Loucy (cell line): ENCODE measurements at regions not wholly inside any gene's neighbourhood (a gene's known extent, or its start where the extent isn't known, plus 50 kb on each side); places are given as distances from the start of the nearest gene placed in this dataset.

Experiments used
- H2AFZ ChIP-seq: fragments of 200-600 bp; sonication (generic); 2 replicates; pipeline ENCODE4 v1.6.0; 2016; ENCODE audit warnings: antibody characterized with exemption, mild to moderate bottlenecking, low read length, moderate library complexity
- H3F3A ChIP-seq: fragments of 200-600 bp; 2 replicates; pipeline ENCODE4 v1.6.0; 2016; ENCODE audit warnings: antibody characterized with exemption, low read depth, mild to moderate bottlenecking
- H3K27me3 ChIP-seq: fragments of 200-600 bp; sonication (generic); 2 replicates; pipeline ENCODE4 v1.6.1; 2014; ENCODE audit warnings: low read length, mild to moderate bottlenecking; ENCODE audit not compliant: insufficient read depth, poor library complexity, severe bottlenecking
- H3K36me3 ChIP-seq: fragments of 200-600 bp; sonication (generic); 2 replicates; pipeline ENCODE4 v1.6.1; 2016; ENCODE audit warnings: low read length; ENCODE audit not compliant: insufficient read depth
- H3K4me1 ChIP-seq: fragments of 200-600 bp; sonication (generic); 2 replicates; pipeline ENCODE4 v1.5.1; 2014; ENCODE audit warnings: low read length, mild to moderate bottlenecking; ENCODE audit not compliant: insufficient read depth, poor library complexity, severe bottlenecking
- H3K4me2 ChIP-seq: fragments of 200-600 bp; sonication (generic); 2 replicates; pipeline ENCODE4 v1.6.0; 2014; ENCODE audit warnings: antibody characterized with exemption, low read length, low read depth, mild to moderate bottlenecking; ENCODE audit not compliant: poor library complexity, severe bottlenecking
- H3K4me3 ChIP-seq: fragments of 200-600 bp; sonication (generic); 2 replicates; pipeline ENCODE4 v1.5.1; 2014; ENCODE audit warnings: low read length, mild to moderate bottlenecking, mixed read lengths; ENCODE audit not compliant: poor library complexity, severe bottlenecking
- H3K79me2 ChIP-seq: fragments of 200-600 bp; sonication (generic); 2 replicates; pipeline ENCODE4 v1.6.1; 2014; ENCODE audit warnings: low read length; ENCODE audit not compliant: insufficient read depth
- H3K9ac ChIP-seq: fragments of 200-600 bp; sonication (generic); 2 replicates; pipeline ENCODE4 v1.6.0; 2014; ENCODE audit warnings: mild to moderate bottlenecking, low read depth, low read length, moderate library complexity; ENCODE audit not compliant: poor library complexity, severe bottlenecking
- H3K9me2 ChIP-seq: fragments of 200-600 bp; sonication (generic); replicated peaks from 2 replicates; pipeline ENCODE4 v1.6.1; 2016; ENCODE audit warnings: low read depth, low read length, mixed read lengths
- H3K9me3 ChIP-seq: fragments of 200-600 bp; sonication (generic); 2 replicates; pipeline ENCODE4 v1.6.1; 2014; ENCODE audit warnings: mild to moderate bottlenecking, antibody characterized with exemption, low read length, low read depth; ENCODE audit not compliant: insufficient read depth
- H4K20me1 ChIP-seq: fragments of 200-600 bp; sonication (generic); 2 replicates; pipeline ENCODE4 v1.6.0; 2014; ENCODE audit warnings: antibody characterized with exemption, low read length, mild to moderate bottlenecking; ENCODE audit not compliant: insufficient read depth, poor library complexity, severe bottlenecking
- CTCF ChIP-seq: fragments of 200-600 bp; sonication (generic); conservative IDR thresholded peaks from 2 replicates; pipeline ENCODE4 v1.5.1; 2014; ENCODE audit warnings: mild to moderate bottlenecking, antibody characterized with exemption, low read length
- EZH2phosphoT487 ChIP-seq: fragments of 200-600 bp; IDR thresholded peaks from 2 replicates; pipeline ENCODE4 v1.6.1; 2018; ENCODE audit warnings: antibody characterized with exemption, mild to moderate bottlenecking, moderate library complexity, borderline replicate concordance

GRCh38 chr18:43642727-43643330 lies 365.5 kb upstream of the SYT4 start:
- Histone ChIP-seq H4K20me1 (no peaks in the 10 kb centered on the region), H3F3A (no peaks in the 10 kb centered on the region), H3K9me2 (no peaks in the 10 kb centered on the region), H3K9me3 (no peaks in the 10 kb centered on the region), H3K27me3 (no peaks in the 10 kb centered on the region), H3K36me3 (no peaks in the 10 kb centered on the region), H2AFZ (no peak overlapping the region), H3K79me2 (no peaks in the 10 kb centered on the region), H3K4me2 (no peak overlapping the region), H3K4me1 (no peaks in the 10 kb centered on the region), H3K9ac (no peak overlapping the region), H3K4me3 (no peak overlapping the region)
- TF ChIP-seq EZH2phosphoT487 = no peak
- TF ChIP-seq CTCF = no peak

- Histone ChIP-seq H3K9ac (no peak overlapping the region), H3K4me1 (no peaks in the 10 kb centered on the region), H3K4me2 (no peak overlapping the region), H2AFZ (no peak overlapping the region), H3F3A (no peaks in the 10 kb centered on the region), H4K20me1 (no peaks in the 10 kb centered on the region), H3K9me3 (no peaks in the 10 kb centered on the region), H3K79me2 (no peaks in the 10 kb centered on the region), H3K4me3 (no peak overlapping the region), H3K27me3 (no peaks in the 10 kb centered on the region), H3K9me2 (no peaks in the 10 kb centered on the region), H3K36me3 (no peaks in the 10 kb centered on the region)
- TF ChIP-seq CTCF = no peak
- no peak for TF ChIP-seq EZH2phosphoT487
Observed at GRCh38 chr18:43648002-43648401, 370.7 kb upstream of the SYT4 start.

- Histone ChIP-seq H3K9ac (no peak overlapping the region), H4K20me1 (no peaks in the 10 kb centered on the region), H3K36me3 (no peaks in the 10 kb centered on the region), H3F3A (no peaks in the 10 kb centered on the region), H3K4me3 (no peak overlapping the region), H3K79me2 (no peaks in the 10 kb centered on the region), H3K27me3 (no peaks in the 10 kb centered on the region), H2AFZ (no peak overlapping the region), H3K9me2 (no peaks in the 10 kb centered on the region), H3K4me1 (no peaks in the 10 kb centered on the region), H3K9me3 (no peaks in the 10 kb centered on the region), H3K4me2 (no peak overlapping the region)
- TF ChIP-seq EZH2phosphoT487 (no peak), CTCF (no peak)
Observed at GRCh38 chr18:43649649-43650357, 372.5 kb upstream of the SYT4 start.
